ENCODE measurements at regions not wholly inside any gene's neighbourhood (a gene's known extent, or its start where the extent isn't known, plus 50 kb on each side); places are given as distances from the start of the nearest gene placed in this dataset.
A peak's percentile ranks its signal among the peaks of the same experiment; 100 is the strongest.

- Histone ChIP-seq H3K4me1 (no peaks in the 10 kb centered on the region), H3K4me3 (no peak overlapping the region), H3K27me3 (peaks cover 27% of the 10 kb centered on the region), H3K9me3 (no peaks in the 10 kb centered on the region), H3K36me3 (no peaks in the 10 kb centered on the region), H3K27ac (no peak overlapping the region)
- TF ChIP-seq EP300 (IDR thresholded peaks at IDR 0.05) = no peak
- no peak for TF ChIP-seq POLR2AphosphoS5 (IDR thresholded peaks at IDR 0.05)
- TF ChIP-seq CTCF (IDR thresholded peaks at IDR 0.05) = no peak
- no peak for TF ChIP-seq POLR2A (IDR thresholded peaks at IDR 0.05)
- 62 to 69% methylated on average over 3 to 12 of the region's 12 CpGs for WGBS, 2 donors (ENCODE audit: low coverage in 1 of 2)
- ATAC-seq = peak; percentile 50
These were observed 71.5 kb upstream of the ARHGEF7 start for GRCh38 chr13:111043575-111043982.

GRCh38 chr13:111042661-111043226 is 72.4 kb upstream of the ARHGEF7 start:
- 80 to 100% methylated on average over 1 to 2 of the region's 11 CpGs for WGBS, 2 donors (ENCODE audit: low coverage in 1 of 2)
- Histone ChIP-seq H3K4me3 (no peak overlapping the region), H3K27ac (no peak overlapping the region), H3K4me1 (no peaks in the 10 kb centered on the region), H3K9me3 (no peaks in the 10 kb centered on the region), H3K36me3 (no peaks in the 10 kb centered on the region), H3K27me3 (peaks cover 27% of the 10 kb centered on the region)
- no peak for ATAC-seq
- no peak for TF ChIP-seq POLR2AphosphoS5 (IDR thresholded peaks at IDR 0.05)
- no peak for TF ChIP-seq EP300 (IDR thresholded peaks at IDR 0.05)
- TF ChIP-seq POLR2A (IDR thresholded peaks at IDR 0.05) = no peak
- no peak for TF ChIP-seq CTCF (IDR thresholded peaks at IDR 0.05)

GRCh38 chr13:111040830-111041229 is 74.3 kb upstream of the ARHGEF7 start:
- Histone ChIP-seq H3K27ac (no peak overlapping the region), H3K36me3 (no peaks in the 10 kb centered on the region), H3K9me3 (no peaks in the 10 kb centered on the region), H3K4me1 (no peaks in the 10 kb centered on the region), H3K27me3 (peaks cover 27% of the 10 kb centered on the region), H3K4me3 (no peak overlapping the region)
- TF ChIP-seq POLR2AphosphoS5 (IDR thresholded peaks at IDR 0.05) (no peak), POLR2A (IDR thresholded peaks at IDR 0.05) (no peak), EP300 (IDR thresholded peaks at IDR 0.05) (no peak), CTCF (IDR thresholded peaks at IDR 0.05) (no peak)
- no peak for ATAC-seq
- WGBS, 2 donors (ENCODE audit: low coverage in 1 of 2) = 29 to 43% methylated on average over 4 to 6 of the region's 7 CpGs

GRCh38 chr13:111039735-111040134 is 75.4 kb upstream of the ARHGEF7 start:
- no peak for TF ChIP-seq CTCF (IDR thresholded peaks at IDR 0.05)
- TF ChIP-seq POLR2AphosphoS5 (IDR thresholded peaks at IDR 0.05) = no peak
- TF ChIP-seq POLR2A (IDR thresholded peaks at IDR 0.05) = no peak
- no peak for TF ChIP-seq EP300 (IDR thresholded peaks at IDR 0.05)
- Histone ChIP-seq H3K27me3 (peaks cover 27% of the 10 kb centered on the region), H3K36me3 (no peaks in the 10 kb centered on the region), H3K9me3 (no peaks in the 10 kb centered on the region), H3K4me1 (no peaks in the 10 kb centered on the region), H3K27ac (no peak overlapping the region), H3K4me3 (no peak overlapping the region)
- 68 to 78% methylated on average over 4 to 5 of the region's 5 CpGs for WGBS, 2 donors (ENCODE audit: low coverage in 1 of 2)
- no peak for ATAC-seq

- no peaks in the 10 kb centered on the region for H3K4me1 ChIP-seq
- TF ChIP-seq CTCF (IDR thresholded peaks at IDR 0.05) (no peak), EP300 (IDR thresholded peaks at IDR 0.05) (no peak), POLR2A (IDR thresholded peaks at IDR 0.05) (no peak), POLR2AphosphoS5 (IDR thresholded peaks at IDR 0.05) (no peak)
- no peak overlapping the region for H3K27ac ChIP-seq
- no peaks in the 10 kb centered on the region for H3K9me3 ChIP-seq
- WGBS, 2 donors (ENCODE audit: low coverage in 1 of 2) = 69 to 72% methylated on average over 3 to 7 of the region's 7 CpGs
- ATAC-seq = no peak
- peaks cover 27% of the 10 kb centered on the region for H3K27me3 ChIP-seq
- no peak overlapping the region for H3K4me3 ChIP-seq
- no peaks in the 10 kb centered on the region for H3K36me3 ChIP-seq
These were observed 76.2 kb upstream of the ARHGEF7 start for GRCh38 chr13:111038887-111039286.

Measured in gastroesophageal sphincter (tissue), 4 donors.